DND-41 (cell line): ENCODE measurements at regions not wholly inside any gene's neighbourhood (a gene's known extent, or its start where the extent isn't known, plus 50 kb on each side); places are given as distances from the start of the nearest gene placed in this dataset.

Experiments
- ATAC-seq: fragments of 200-7000 bp; cut with Tn5 transposase; 3 replicates; pipeline ENCODE4 v1.9.1; 2021; ENCODE audit warnings: low read depth; ENCODE audit not compliant: insufficient read depth
- DNase-seq: peaks from one replicate; pipeline ENCODE4 v3.0.0-alpha.2; 2020
- H2AFZ ChIP-seq: 2 replicates; pipeline ENCODE4 v1.6.0; 2012; ENCODE audit warnings: low read depth, low read length
- H3K27ac ChIP-seq: 2 replicates; pipeline ENCODE4 v1.5.1; 2012; ENCODE audit warnings: low read length, inconsistent platforms
- H3K27me3 ChIP-seq: fragments of 200-600 bp; sonication (generic); 2 replicates; pipeline ENCODE4 v1.6.0; 2012; ENCODE audit warnings: low read length, mild to moderate bottlenecking, inconsistent platforms; ENCODE audit not compliant: insufficient read depth, poor library complexity
- H3K36me3 ChIP-seq: 2 replicates; pipeline ENCODE4 v1.5.1; 2012; ENCODE audit warnings: low read length, inconsistent platforms; ENCODE audit not compliant: insufficient read depth
- H3K4me1 ChIP-seq: 2 replicates; pipeline ENCODE4 v1.5.1; 2012; ENCODE audit warnings: mild to moderate bottlenecking, low read length; ENCODE audit not compliant: insufficient read depth
- H3K4me2 ChIP-seq: 2 replicates; pipeline ENCODE4 v1.6.0; 2012; ENCODE audit warnings: mild to moderate bottlenecking, moderate library complexity, low read length, inconsistent platforms; ENCODE audit not compliant: insufficient read depth
- H3K4me3 ChIP-seq, 2 experiments: fragments of 200-600 bp in 1 of 2; shearing (Covaris generic) in 1 of 2; 2 replicates each; pipeline ENCODE4 v1.5.1; 2012 to 2016; ENCODE audit warnings: inconsistent platforms in 2 of 2, low read length in 2 of 2, mild to moderate bottlenecking in 2 of 2, low read depth in 1 of 2, moderate library complexity in 1 of 2
- H3K79me2 ChIP-seq: 2 replicates; pipeline ENCODE4 v1.6.0; 2012; ENCODE audit warnings: low read length, inconsistent platforms; ENCODE audit not compliant: insufficient read depth
- H3K9ac ChIP-seq: 2 replicates; pipeline ENCODE4 v1.6.0; 2012; ENCODE audit warnings: low read depth, mild to moderate bottlenecking, inconsistent platforms, low read length, moderate library complexity
- H3K9me3 ChIP-seq: 2 replicates; pipeline ENCODE4 v1.5.1; 2012; ENCODE audit warnings: low read length, moderate library complexity, mild to moderate bottlenecking, inconsistent platforms; ENCODE audit not compliant: insufficient read depth, severe bottlenecking
- H4K20me1 ChIP-seq: 2 replicates; pipeline ENCODE4 v1.6.0; 2012; ENCODE audit warnings: low read length; ENCODE audit not compliant: insufficient read depth
- EZH2 ChIP-seq: IDR thresholded peaks from 3 replicates; pipeline ENCODE4 v1.6.1; 2012; ENCODE audit warnings: borderline replicate concordance, low read depth, mild to moderate bottlenecking, moderate library complexity, low read length, inconsistent platforms; ENCODE audit not compliant: severe bottlenecking
- TF ChIP-seq, protein P1 (sequence below): IDR thresholded peaks from 2 replicates; pipeline ENCODE4 v1.5.1; 2012; ENCODE audit warnings: borderline replicate concordance, low read length, moderate library complexity, mild to moderate bottlenecking; ENCODE audit not compliant: poor library complexity, severe bottlenecking; ENCODE audit errors: extremely low read depth

DNA sequence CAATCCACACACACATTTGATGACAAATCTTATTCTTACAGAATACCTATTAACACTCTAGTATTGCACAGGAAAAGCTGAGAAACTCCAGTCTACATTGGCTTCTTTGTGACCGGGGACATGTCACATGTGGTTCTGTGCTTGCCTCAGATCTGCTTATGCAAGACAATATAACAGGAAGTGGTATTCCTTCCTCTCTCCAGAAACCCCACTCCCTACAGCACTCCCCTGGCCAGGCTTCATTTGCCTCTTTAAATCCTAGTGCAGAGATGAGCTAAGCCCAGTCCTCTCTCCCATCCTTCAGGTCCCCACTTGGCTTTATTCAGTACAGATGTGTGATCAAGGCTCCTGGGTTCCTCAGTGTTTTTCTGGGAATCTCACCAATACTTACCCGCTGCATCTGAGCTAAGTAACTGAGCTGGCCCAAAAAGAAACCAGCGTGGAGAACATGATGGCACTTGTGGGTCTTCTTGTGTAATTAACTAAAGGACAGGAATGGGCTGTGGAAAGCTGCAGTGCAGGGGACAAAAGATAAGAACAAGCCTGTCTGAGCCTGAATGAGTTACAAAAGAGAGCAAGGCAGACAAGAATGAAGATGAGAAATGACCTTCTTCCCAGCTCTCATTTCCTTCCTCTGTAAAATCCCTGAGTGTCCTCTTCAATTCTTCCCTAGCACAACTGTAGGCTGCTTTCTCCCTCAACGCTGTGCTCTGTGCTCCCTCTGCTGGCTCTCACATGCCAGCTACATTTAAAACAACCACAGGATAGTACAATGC, 105.6 kb downstream of the HNRNPD start:
- H3K79me2 ChIP-seq = no peaks in the 10 kb centered on the region
- TF ChIP-seq EZH2 = no peak
- TF ChIP-seq, protein P1, sequence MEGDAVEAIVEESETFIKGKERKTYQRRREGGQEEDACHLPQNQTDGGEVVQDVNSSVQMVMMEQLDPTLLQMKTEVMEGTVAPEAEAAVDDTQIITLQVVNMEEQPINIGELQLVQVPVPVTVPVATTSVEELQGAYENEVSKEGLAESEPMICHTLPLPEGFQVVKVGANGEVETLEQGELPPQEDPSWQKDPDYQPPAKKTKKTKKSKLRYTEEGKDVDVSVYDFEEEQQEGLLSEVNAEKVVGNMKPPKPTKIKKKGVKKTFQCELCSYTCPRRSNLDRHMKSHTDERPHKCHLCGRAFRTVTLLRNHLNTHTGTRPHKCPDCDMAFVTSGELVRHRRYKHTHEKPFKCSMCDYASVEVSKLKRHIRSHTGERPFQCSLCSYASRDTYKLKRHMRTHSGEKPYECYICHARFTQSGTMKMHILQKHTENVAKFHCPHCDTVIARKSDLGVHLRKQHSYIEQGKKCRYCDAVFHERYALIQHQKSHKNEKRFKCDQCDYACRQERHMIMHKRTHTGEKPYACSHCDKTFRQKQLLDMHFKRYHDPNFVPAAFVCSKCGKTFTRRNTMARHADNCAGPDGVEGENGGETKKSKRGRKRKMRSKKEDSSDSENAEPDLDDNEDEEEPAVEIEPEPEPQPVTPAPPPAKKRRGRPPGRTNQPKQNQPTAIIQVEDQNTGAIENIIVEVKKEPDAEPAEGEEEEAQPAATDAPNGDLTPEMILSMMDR = peak; percentile 85
- ATAC-seq (peak; percentile 94), DNase-seq (peak; percentile 56)
- H3K9me3 ChIP-seq = no peaks in the 10 kb centered on the region
- H3K36me3 ChIP-seq = no peaks in the 10 kb centered on the region
- H2AFZ ChIP-seq = peak overlapping the region; percentile 45; the same call in 1 of the 2 replicates
- no peak overlapping the region for H3K9ac ChIP-seq
- H4K20me1 ChIP-seq = no peaks in the 10 kb centered on the region
- peak overlapping the region; percentile 40 for H3K4me2 ChIP-seq
- H3K4me3 ChIP-seq = no peak overlapping the region
- no peak overlapping the region for H3K27ac ChIP-seq
- H3K27me3 ChIP-seq = no peaks in the 10 kb centered on the region
- peaks cover 13% of the 10 kb centered on the region for H3K4me1 ChIP-seq

DNA sequence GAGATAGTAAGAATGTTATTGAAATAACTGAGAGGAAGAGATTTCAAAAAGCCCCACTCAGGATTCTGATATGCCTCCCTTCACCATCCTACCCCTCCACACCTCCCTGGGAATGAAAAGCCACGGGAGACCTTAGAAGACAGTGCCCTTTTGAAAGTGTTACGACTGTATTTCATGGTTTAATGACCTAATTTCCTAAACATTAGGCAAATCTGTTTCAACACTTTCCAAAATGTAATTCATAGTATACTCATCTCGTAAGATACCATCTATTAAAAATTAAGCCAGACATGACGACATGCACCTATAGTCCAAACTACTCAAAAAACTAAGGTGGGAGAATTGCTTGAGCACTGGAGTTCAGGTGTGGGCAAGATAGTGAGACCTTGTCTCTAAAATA, 106.3 kb downstream of the HNRNPD start:
- Histone ChIP-seq H3K27ac (no peak overlapping the region), H3K4me2 (no peak overlapping the region), H3K36me3 (no peaks in the 10 kb centered on the region), H3K4me1 (peaks cover 13% of the 10 kb centered on the region), H3K4me3 (no peak overlapping the region), H4K20me1 (no peaks in the 10 kb centered on the region), H3K9me3 (no peaks in the 10 kb centered on the region), H2AFZ (no peak overlapping the region), H3K27me3 (no peaks in the 10 kb centered on the region), H3K79me2 (no peaks in the 10 kb centered on the region), H3K9ac (no peak overlapping the region)
- ATAC-seq (no peak), DNase-seq (no peak)
- TF ChIP-seq, protein P1 = no peak
- TF ChIP-seq EZH2 = no peak

DNA sequence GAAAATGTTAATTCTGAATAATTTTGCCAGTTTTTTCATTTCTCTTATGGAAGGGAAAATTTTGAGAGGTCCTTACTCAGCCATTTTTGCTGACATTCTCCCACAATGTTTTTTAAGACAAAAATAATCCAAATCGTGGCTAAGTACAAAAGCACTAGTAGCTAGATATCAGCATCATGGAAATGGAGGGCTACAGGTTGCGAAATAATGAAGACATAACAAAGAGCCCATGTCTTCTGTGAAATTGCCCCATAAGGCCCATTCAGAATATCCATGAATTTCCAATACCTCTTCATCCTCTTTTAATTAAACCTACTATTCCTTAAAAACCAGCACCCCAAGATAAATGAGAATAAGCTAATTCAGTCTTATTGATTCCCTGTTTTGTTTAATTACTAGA, 107.4 kb downstream of the HNRNPD start:
- H3K27me3 ChIP-seq = no peaks in the 10 kb centered on the region
- H3K9me3 ChIP-seq = no peaks in the 10 kb centered on the region
- no peak overlapping the region for H3K4me2 ChIP-seq
- peaks cover 13% of the 10 kb centered on the region for H3K4me1 ChIP-seq
- no peak overlapping the region for H2AFZ ChIP-seq
- no peak overlapping the region for H3K4me3 ChIP-seq
- no peak overlapping the region for H3K27ac ChIP-seq
- DNase-seq (no peak), ATAC-seq (no peak)
- TF ChIP-seq, protein P1 = no peak
- no peak for TF ChIP-seq EZH2
- H3K79me2 ChIP-seq = no peaks in the 10 kb centered on the region
- H4K20me1 ChIP-seq = no peaks in the 10 kb centered on the region
- H3K36me3 ChIP-seq = no peaks in the 10 kb centered on the region
- H3K9ac ChIP-seq = no peak overlapping the region
